ENCODE measurements at regions not wholly inside any gene's neighbourhood (a gene's known extent, or its start where the extent isn't known, plus 50 kb on each side); places are given as distances from the start of the nearest gene placed in this dataset.

DNA sequence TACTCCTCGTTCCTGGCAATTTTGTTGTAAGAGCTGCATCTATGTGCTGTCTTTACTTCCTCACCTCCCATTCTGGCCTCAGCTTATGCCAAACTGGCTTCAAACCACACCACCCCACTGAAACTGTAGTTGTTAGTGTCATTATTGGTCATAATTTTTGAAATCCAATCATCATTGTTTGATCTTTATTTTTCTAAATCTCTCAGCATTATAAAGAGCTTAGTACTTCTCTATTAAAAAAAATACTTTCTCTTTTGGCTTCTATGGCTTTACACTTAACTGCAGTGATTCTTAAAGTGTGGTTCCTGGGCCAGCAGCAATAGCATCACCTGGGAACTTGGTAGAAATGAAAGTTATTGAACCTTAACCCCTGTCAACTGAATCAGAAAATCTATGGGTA, 83.5 kb upstream of the GRPR start:
- intact Hi-C loops (cut with micrococcal nuclease; ENCODE audit: unreplicated experiment), result no loop called here
- CTCF ChIA-PET, result no interaction called here
- Histone ChIP-seq H3K27ac (ENCODE audit: low read length) (no peak overlapping the region), H3K9me3 (ENCODE audit: control insufficient read depth, insufficient read depth, low read depth, low read length) (no peaks in the 10 kb centered on the region), H3K4me3 (ENCODE audit: low read depth in 2 of 2, low read length in 2 of 2) (no peak overlapping the region), H3K27me3 (ENCODE audit: control insufficient read depth, insufficient read depth, low read length) (no peaks in the 10 kb centered on the region), H3K36me3 (ENCODE audit: control insufficient read depth, insufficient read depth, low read length) (no peaks in the 10 kb centered on the region), H3K4me1 (ENCODE audit: control insufficient read depth, insufficient read depth, low read length) (no peaks in the 10 kb centered on the region)
- POLR2A ChIA-PET, result no interaction called here
- in situ Hi-C loops (cut with HindIII; ENCODE audit: low pct_unique_long_range_greater_than_20kb, low sequenced_read_pairs), result no loop called here
- no peak for DNase-seq (ENCODE audit: low read depth, low spot score)
- no peak for ATAC-seq
- BruUV-seq (replicated peaks), result no TSS peak
- TF ChIP-seq POLR2AphosphoS5 (IDR thresholded peaks at IDR 0.05; ENCODE audit: low read depth, low read length) (no peak), SIN3A (IDR thresholded peaks at IDR 0.05; ENCODE audit: borderline replicate concordance, insufficient read depth, low read depth, low read length) (no peak), TCF7L2 (IDR thresholded peaks at IDR 0.05; ENCODE audit: low read depth, low read length) (no peak)
- TF ChIP-seq, protein P1, sequence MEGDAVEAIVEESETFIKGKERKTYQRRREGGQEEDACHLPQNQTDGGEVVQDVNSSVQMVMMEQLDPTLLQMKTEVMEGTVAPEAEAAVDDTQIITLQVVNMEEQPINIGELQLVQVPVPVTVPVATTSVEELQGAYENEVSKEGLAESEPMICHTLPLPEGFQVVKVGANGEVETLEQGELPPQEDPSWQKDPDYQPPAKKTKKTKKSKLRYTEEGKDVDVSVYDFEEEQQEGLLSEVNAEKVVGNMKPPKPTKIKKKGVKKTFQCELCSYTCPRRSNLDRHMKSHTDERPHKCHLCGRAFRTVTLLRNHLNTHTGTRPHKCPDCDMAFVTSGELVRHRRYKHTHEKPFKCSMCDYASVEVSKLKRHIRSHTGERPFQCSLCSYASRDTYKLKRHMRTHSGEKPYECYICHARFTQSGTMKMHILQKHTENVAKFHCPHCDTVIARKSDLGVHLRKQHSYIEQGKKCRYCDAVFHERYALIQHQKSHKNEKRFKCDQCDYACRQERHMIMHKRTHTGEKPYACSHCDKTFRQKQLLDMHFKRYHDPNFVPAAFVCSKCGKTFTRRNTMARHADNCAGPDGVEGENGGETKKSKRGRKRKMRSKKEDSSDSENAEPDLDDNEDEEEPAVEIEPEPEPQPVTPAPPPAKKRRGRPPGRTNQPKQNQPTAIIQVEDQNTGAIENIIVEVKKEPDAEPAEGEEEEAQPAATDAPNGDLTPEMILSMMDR (IDR thresholded peaks at IDR 0.05), result no peak
- TF ChIP-seq, protein P2, sequence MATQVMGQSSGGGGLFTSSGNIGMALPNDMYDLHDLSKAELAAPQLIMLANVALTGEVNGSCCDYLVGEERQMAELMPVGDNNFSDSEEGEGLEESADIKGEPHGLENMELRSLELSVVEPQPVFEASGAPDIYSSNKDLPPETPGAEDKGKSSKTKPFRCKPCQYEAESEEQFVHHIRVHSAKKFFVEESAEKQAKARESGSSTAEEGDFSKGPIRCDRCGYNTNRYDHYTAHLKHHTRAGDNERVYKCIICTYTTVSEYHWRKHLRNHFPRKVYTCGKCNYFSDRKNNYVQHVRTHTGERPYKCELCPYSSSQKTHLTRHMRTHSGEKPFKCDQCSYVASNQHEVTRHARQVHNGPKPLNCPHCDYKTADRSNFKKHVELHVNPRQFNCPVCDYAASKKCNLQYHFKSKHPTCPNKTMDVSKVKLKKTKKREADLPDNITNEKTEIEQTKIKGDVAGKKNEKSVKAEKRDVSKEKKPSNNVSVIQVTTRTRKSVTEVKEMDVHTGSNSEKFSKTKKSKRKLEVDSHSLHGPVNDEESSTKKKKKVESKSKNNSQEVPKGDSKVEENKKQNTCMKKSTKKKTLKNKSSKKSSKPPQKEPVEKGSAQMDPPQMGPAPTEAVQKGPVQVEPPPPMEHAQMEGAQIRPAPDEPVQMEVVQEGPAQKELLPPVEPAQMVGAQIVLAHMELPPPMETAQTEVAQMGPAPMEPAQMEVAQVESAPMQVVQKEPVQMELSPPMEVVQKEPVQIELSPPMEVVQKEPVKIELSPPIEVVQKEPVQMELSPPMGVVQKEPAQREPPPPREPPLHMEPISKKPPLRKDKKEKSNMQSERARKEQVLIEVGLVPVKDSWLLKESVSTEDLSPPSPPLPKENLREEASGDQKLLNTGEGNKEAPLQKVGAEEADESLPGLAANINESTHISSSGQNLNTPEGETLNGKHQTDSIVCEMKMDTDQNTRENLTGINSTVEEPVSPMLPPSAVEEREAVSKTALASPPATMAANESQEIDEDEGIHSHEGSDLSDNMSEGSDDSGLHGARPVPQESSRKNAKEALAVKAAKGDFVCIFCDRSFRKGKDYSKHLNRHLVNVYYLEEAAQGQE (IDR thresholded peaks at IDR 0.05; ENCODE audit: insufficient read depth in 1 of 2, low read depth in 2 of 2, low read length in 1 of 2), result no peak

DNA sequence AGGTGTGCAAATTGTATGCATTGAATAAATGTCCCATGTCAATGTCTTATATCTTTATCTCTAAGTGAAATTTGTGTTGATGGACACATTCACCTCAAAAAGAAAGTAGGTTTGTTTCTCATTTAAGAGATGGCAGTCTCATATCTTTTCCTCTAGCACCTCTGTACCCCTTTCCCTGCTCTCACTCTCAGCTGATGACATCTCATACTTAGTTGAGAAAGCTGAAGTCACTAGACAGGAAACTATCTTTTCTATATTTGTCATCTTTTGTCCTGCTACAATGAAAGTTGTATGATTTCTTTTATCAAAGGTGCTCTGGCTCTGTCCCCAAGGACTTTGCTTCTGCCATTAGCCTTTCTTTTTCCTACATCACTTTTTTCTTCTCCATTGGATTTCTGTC, 84.0 kb upstream of the GRPR start:
- ATAC-seq, result no peak
- no TSS peak for BruUV-seq (replicated peaks)
- TF ChIP-seq POLR2AphosphoS5 (IDR thresholded peaks at IDR 0.05; ENCODE audit: low read depth, low read length), result no peak
- TF ChIP-seq, protein P1 (IDR thresholded peaks at IDR 0.05), result no peak
- no peak for TF ChIP-seq SIN3A (IDR thresholded peaks at IDR 0.05; ENCODE audit: borderline replicate concordance, insufficient read depth, low read depth, low read length)
- no peak for TF ChIP-seq TCF7L2 (IDR thresholded peaks at IDR 0.05; ENCODE audit: low read depth, low read length)
- TF ChIP-seq, protein P2 (IDR thresholded peaks at IDR 0.05; ENCODE audit: insufficient read depth in 1 of 2, low read depth in 2 of 2, low read length in 1 of 2), result no peak
- H3K4me1 ChIP-seq (ENCODE audit: control insufficient read depth, insufficient read depth, low read length), result no peaks in the 10 kb centered on the region
- CTCF ChIA-PET, result no interaction called here
- H3K27me3 ChIP-seq (ENCODE audit: control insufficient read depth, insufficient read depth, low read length), result no peaks in the 10 kb centered on the region
- no peak for DNase-seq (ENCODE audit: low read depth, low spot score)
- POLR2A ChIA-PET, result no interaction called here
- no peaks in the 10 kb centered on the region for H3K9me3 ChIP-seq (ENCODE audit: control insufficient read depth, insufficient read depth, low read depth, low read length)
- intact Hi-C loops (cut with micrococcal nuclease; ENCODE audit: unreplicated experiment) (no loop called here), in situ Hi-C loops (cut with HindIII; ENCODE audit: low pct_unique_long_range_greater_than_20kb, low sequenced_read_pairs) (no loop called here)
- H3K36me3 ChIP-seq (ENCODE audit: control insufficient read depth, insufficient read depth, low read length), result no peaks in the 10 kb centered on the region
- H3K27ac ChIP-seq (ENCODE audit: low read length), result no peak overlapping the region
- H3K4me3 ChIP-seq (ENCODE audit: low read depth in 2 of 2, low read length in 2 of 2), result no peak overlapping the region

Measured in Panc1 (cell line).